H1 (cell line): ENCODE measurements at regions not wholly inside any gene's neighbourhood (a gene's known extent, or its start where the extent isn't known, plus 50 kb on each side); places are given as distances from the start of the nearest gene placed in this dataset.

Source experiments
- CTCF ChIA-PET: fragments of 300-600 bp; sonication (Branson Sonifier 250); formaldehyde crosslinking; loops from one replicate; lab custom pipeline; 2021; ENCODE audit not compliant: partially characterized antibody; lab: Charles Lee
- POLR2A ChIA-PET: fragments of 300-600 bp; sonication (Branson Sonifier 250); formaldehyde crosslinking; loops from one replicate; lab custom pipeline; 2021; ENCODE audit warnings: inconsistent platforms; ENCODE audit not compliant: partially characterized antibody; lab: Charles Lee
- DNase-seq, 2 experiments: peaks; one replicate each; pipeline versions ENCODE4 v3.0.0 to v3.0.0-alpha.2; 2010 to 2022; ENCODE audit warnings: low spot score in 2 of 2, low read depth in 1 of 2, mixed read lengths in 1 of 2
- FAIRE-seq: peaks from 2 replicates; lab custom pipeline; 2011; peaks lifted over from hg19 to GRCh38; lab: Jason Lieb, UNC
- H2AFZ ChIP-seq: 2 replicates; pipeline ENCODE4 v1.8.1; 2012; ENCODE audit warnings: low read length, inconsistent platforms
- H2AK5ac ChIP-seq: 2 replicates; pipeline ENCODE4 v1.6.1; 2013; ENCODE audit warnings: low read depth, low read length
- H2BK120ac ChIP-seq: replicated peaks from 2 replicates; pipeline ENCODE3; 2013; ENCODE audit warnings: low read depth, low read length, inconsistent platforms
- H2BK12ac ChIP-seq: 2 replicates; pipeline ENCODE4 v1.6.1; 2013; ENCODE audit warnings: low read depth, low read length
- H2BK15ac ChIP-seq: 2 replicates; pipeline ENCODE4 v1.6.1; 2013; ENCODE audit warnings: low read length
- H2BK20ac ChIP-seq: 2 replicates; pipeline ENCODE4 v1.6.1; 2013; ENCODE audit warnings: low read length
- H2BK5ac ChIP-seq: 2 replicates; pipeline ENCODE4 v1.6.1; 2013; ENCODE audit warnings: low read depth, low read length
- H3K14ac ChIP-seq: 2 replicates; pipeline ENCODE4 v1.6.1; 2013; ENCODE audit warnings: inconsistent platforms; ENCODE audit not compliant: insufficient read length
- H3K18ac ChIP-seq: 2 replicates; pipeline ENCODE4 v1.6.1; 2013; ENCODE audit warnings: low read length; ENCODE audit errors: extremely low read depth
- H3K23ac ChIP-seq: 2 replicates; pipeline ENCODE4 v1.6.1; 2013; ENCODE audit warnings: inconsistent platforms; ENCODE audit not compliant: insufficient read length
- H3K23me2 ChIP-seq: 2 replicates; pipeline ENCODE4 v1.6.1; 2013; ENCODE audit warnings: low read depth, low read length
- H3K27ac ChIP-seq: 2 replicates; pipeline ENCODE4 v1.6.1; 2011; ENCODE audit warnings: low read depth, low read length, inconsistent platforms
- H3K27me3 ChIP-seq, 4 experiments: replicated peaks in 1 of 4; 1 replicate in 1 of 4; 2 replicates in 3 of 4; pipeline versions ENCODE4 v1.6.1 to v1.8.1; 2011 to 2013; ENCODE audit warnings: low read length in 3 of 4, mild to moderate bottlenecking in 3 of 4, inconsistent platforms in 2 of 4, mixed read lengths in 2 of 4, moderate library complexity in 1 of 4; ENCODE audit not compliant: control insufficient read depth in 3 of 4, insufficient read depth in 3 of 4; ENCODE audit errors: extremely low read depth in 1 of 4
- H3K36me3 ChIP-seq, 4 experiments: 2 replicates each; pipeline versions ENCODE4 v1.6.1 to v1.8.1; 2011 to 2013; ENCODE audit warnings: mild to moderate bottlenecking in 4 of 4, low read length in 3 of 4, moderate library complexity in 2 of 4, control low read depth in 1 of 4, inconsistent platforms in 1 of 4; ENCODE audit not compliant: insufficient read depth in 4 of 4, control insufficient read depth in 2 of 4
- H3K4ac ChIP-seq: replicated peaks from 2 replicates; pipeline ENCODE3; 2013; ENCODE audit warnings: low read length, low read depth, mixed read lengths, inconsistent platforms; ENCODE audit not compliant: insufficient read length
- H3K4me1 ChIP-seq, 4 experiments: replicated peaks in 1 of 4; 1 replicate in 1 of 4; 2 replicates in 3 of 4; pipeline versions ENCODE4 v1.6.1 to v1.8.1; 2011 to 2013; ENCODE audit warnings: low read length in 3 of 4, inconsistent platforms in 2 of 4, mixed read lengths in 1 of 4; ENCODE audit not compliant: insufficient read depth in 4 of 4, control insufficient read depth in 3 of 4
- H3K4me2 ChIP-seq, 2 experiments: 2 replicates each; pipeline versions ENCODE4 v1.6.1 to v1.8.1; 2011 to 2013; ENCODE audit warnings: low read depth in 2 of 2, low read length in 2 of 2, control low read depth in 1 of 2, inconsistent platforms in 1 of 2, mild to moderate bottlenecking in 1 of 2; ENCODE audit not compliant: insufficient read depth in 1 of 2
- H3K4me3 ChIP-seq, 4 experiments: fragments of 200-600, 300-600 bp in 1 of 4; sonication (generic), shearing (Covaris generic), sonication (Bioruptor Twin) in 1 of 4; 2 replicates each; pipeline versions ENCODE4 v1.5.1 to v1.8.1; 2011 to 2016; ENCODE audit warnings: low read length in 4 of 4, low read depth in 3 of 4, control low read depth in 2 of 4, inconsistent platforms in 2 of 4, mild to moderate bottlenecking in 2 of 4, mixed read lengths in 1 of 4, moderate library complexity in 1 of 4; ENCODE audit not compliant: insufficient read depth in 2 of 4; ENCODE audit errors: extremely low read depth in 1 of 4
- H3K56ac ChIP-seq: replicated peaks from 2 replicates; pipeline ENCODE3; 2013; ENCODE audit warnings: low read depth, mild to moderate bottlenecking, mixed read lengths, low read length, inconsistent platforms; ENCODE audit not compliant: insufficient read length
- H3K79me1 ChIP-seq: 2 replicates; pipeline ENCODE4 v1.6.1; 2013; ENCODE audit warnings: low read depth, low read length, control low read depth
- H3K79me2 ChIP-seq, 2 experiments: 2 replicates each; pipeline versions ENCODE4 v1.6.1 to v1.8.1; 2012 to 2013; ENCODE audit warnings: low read length in 2 of 2, mild to moderate bottlenecking in 2 of 2, inconsistent platforms in 1 of 2; ENCODE audit not compliant: insufficient read depth in 2 of 2, control insufficient read depth in 1 of 2
- H3K9ac ChIP-seq, 4 experiments: replicated peaks in 1 of 4; 1 replicate in 1 of 4; 2 replicates in 3 of 4; pipeline versions ENCODE4 v1.6.1 to v1.8.1; 2011 to 2013; ENCODE audit warnings: low read depth in 3 of 4, low read length in 3 of 4, control low read depth in 2 of 4, mild to moderate bottlenecking in 2 of 4, moderate library complexity in 2 of 4, inconsistent platforms in 1 of 4; ENCODE audit errors: extremely low read depth in 1 of 4
- H3K9me3 ChIP-seq, 2 experiments: 2 replicates each; pipeline versions ENCODE4 v1.6.1 to v1.8.1; 2012 to 2013; ENCODE audit warnings: mild to moderate bottlenecking in 2 of 2, moderate library complexity in 2 of 2, control low read depth in 1 of 2, inconsistent platforms in 1 of 2, low read depth in 1 of 2, low read length in 1 of 2, mixed read lengths in 1 of 2; ENCODE audit not compliant: insufficient read depth in 2 of 2
- H4K20me1 ChIP-seq, 2 experiments: replicated peaks in 1 of 2; 2 replicates each; pipeline versions ENCODE3 to v1.8.1; 2011 to 2013; ENCODE audit warnings: inconsistent platforms in 2 of 2, low read length in 2 of 2, mild to moderate bottlenecking in 1 of 2; ENCODE audit not compliant: insufficient read depth in 2 of 2, control insufficient read depth in 1 of 2
- H4K5ac ChIP-seq: 2 replicates; pipeline ENCODE4 v1.6.1; 2013; ENCODE audit warnings: low read length, low read depth, mixed read lengths, inconsistent platforms; ENCODE audit not compliant: insufficient read length
- H4K8ac ChIP-seq: 2 replicates; pipeline ENCODE4 v1.8.0; 2013; ENCODE audit warnings: mild to moderate bottlenecking, moderate library complexity, low read length, inconsistent platforms; ENCODE audit not compliant: insufficient read depth; ENCODE audit errors: extremely low read depth
- H4K91ac ChIP-seq: replicated peaks from 2 replicates; pipeline ENCODE3; 2013; ENCODE audit warnings: low read length, mixed read lengths, inconsistent platforms; ENCODE audit not compliant: insufficient read length
- ASH2L ChIP-seq: fragments of 200-600, 300-600 bp; sonication (generic); IDR thresholded peaks from one replicate; pipeline ENCODE4 v1.7.1; 2017; ENCODE audit warnings: low read length
- ATF2 ChIP-seq: IDR thresholded peaks from 2 replicates; pipeline ENCODE4 v1.6.1; 2012; ENCODE audit warnings: low read length, inconsistent platforms
- CEBPB ChIP-seq: IDR thresholded peaks from 2 replicates; pipeline ENCODE4 v1.6.1; 2012; ENCODE audit warnings: low read depth, low read length
- KDM5A ChIP-seq: fragments of 200-600 bp; IDR thresholded peaks from 2 replicates; pipeline ENCODE4 v1.7.1; 2012; ENCODE audit warnings: mild to moderate bottlenecking, low read length, inconsistent platforms, mixed read lengths
- NRF1 ChIP-seq: IDR thresholded peaks from 2 replicates; pipeline ENCODE4 v1.6.1; 2011; ENCODE audit warnings: mild to moderate bottlenecking, low read depth, low read length, improper control_type of control experiment
- PHF8 ChIP-seq: fragments of 200-600 bp; sonication (generic); conservative IDR thresholded peaks from 2 replicates; pipeline ENCODE4 v1.7.1; 2012; ENCODE audit warnings: low read depth, mild to moderate bottlenecking, inconsistent platforms, low read length, moderate library complexity
- SIN3A ChIP-seq, 2 experiments: IDR thresholded peaks in 1 of 2; conservative IDR thresholded peaks in 1 of 2; 2 replicates each; pipeline ENCODE4 v1.6.1; 2011 to 2012; ENCODE audit warnings: low read length in 2 of 2, improper control_type of control experiment in 1 of 2, low read depth in 1 of 2, mild to moderate bottlenecking in 1 of 2
- SIRT6 ChIP-seq: IDR thresholded peaks from one replicate; pipeline ENCODE4 v1.7.1; 2012; ENCODE audit warnings: low read length, inconsistent platforms
- SP4 ChIP-seq: IDR thresholded peaks from 2 replicates; pipeline ENCODE4 v1.6.1; 2012; ENCODE audit warnings: low read length, inconsistent platforms
- TAF1 ChIP-seq: IDR thresholded peaks from 2 replicates; pipeline ENCODE4 v1.6.1; 2011; ENCODE audit warnings: mild to moderate bottlenecking, low read depth, low read length
- YY1 ChIP-seq: IDR thresholded peaks from 2 replicates; pipeline ENCODE4 v1.6.1; 2011; ENCODE audit warnings: low read depth, mild to moderate bottlenecking, low read length
- WGBS, 2 experiments: shearing (Covaris generic) in 1 of 2; methylation state at CpG; one replicate each; pipeline versions ENCODE4 v1.1.6 to v1.1.7; 2013 to 2015; ENCODE audit warnings: low lambda C conversion rate in 2 of 2, mixed read lengths in 2 of 2, inconsistent platforms in 1 of 2, low coverage in 1 of 2, missing lambda C conversion rate in 1 of 2; ENCODE audit not compliant: insufficient replicate concordance in 2 of 2, insufficient coverage in 1 of 2, insufficient read length in 1 of 2; ENCODE audit errors: extremely low coverage in 1 of 2, missing lambda C conversion rate in 1 of 2; 5-methylcytosine and 5-hydroxymethylcytosine counted together

GRCh38 chr1:4395158-4395557 is 259.3 kb upstream of the AJAP1 start:
- Histone ChIP-seq H2BK20ac (no peak overlapping the region), H3K56ac (no peak overlapping the region), H3K79me2 (no peaks in the 10 kb centered on the region), H3K4me1 (no peaks in the 10 kb centered on the region), H3K4me2 (no peak overlapping the region), H2BK15ac (no peak overlapping the region), H4K8ac (no peak overlapping the region), H3K14ac (no peak overlapping the region), H3K4me3 (no peak overlapping the region), H2BK12ac (no peak overlapping the region), H3K23ac (no peak overlapping the region), H3K23me2 (peaks cover 2% of the 10 kb centered on the region; the same call in 1 of the 2 replicates), H3K79me1 (no peaks in the 10 kb centered on the region), H4K91ac (no peak overlapping the region), H3K27ac (no peak overlapping the region), H3K18ac (no peak overlapping the region), H3K9ac (no peak overlapping the region), H3K27me3 (no peaks in the 10 kb centered on the region), H4K5ac (no peak overlapping the region), H2BK120ac (no peak overlapping the region), H3K9me3 (peaks cover 31 to 58% of the 10 kb centered on the region in 2 experiments), H2AFZ (no peak overlapping the region), H4K20me1 (no peaks in the 10 kb centered on the region), H3K36me3 (no peaks in the 10 kb centered on the region), H2BK5ac (no peak overlapping the region), H2AK5ac (no peak overlapping the region), H3K4ac (no peak overlapping the region)
- no peak for DNase-seq
- FAIRE-seq: no peak
- 68% methylated on average over 3 of the region's 3 CpGs; no CpG with 5 or more reads in 1 of the 2 experiments for WGBS, 2 experiments
- TF ChIP-seq KDM5A (no peak), PHF8 (no peak), SIN3A (conservative IDR thresholded peaks at IDR 0.05 in 1 of 2, IDR thresholded peaks at IDR 0.05 in 1 of 2; ENCODE audit: low read depth in 1 of 2, low read length in 2 of 2) (no peak), ASH2L (no peak), SP4 (no peak), SIRT6 (no peak), TAF1 (no peak), CEBPB (no peak), YY1 (no peak), ATF2 (no peak), NRF1 (no peak)
- CTCF ChIA-PET: no interaction called here
- POLR2A ChIA-PET: no interaction called here
